Astrocyte of the cerebellum (primary cell): ENCODE measurements at regions not wholly inside any gene's neighbourhood (a gene's known extent, or its start where the extent isn't known, plus 50 kb on each side); places are given as distances from the start of the nearest gene placed in this dataset.
"Not testable (repeated sequence)": the region's sequence is repeated elsewhere in the genome, so short reads cannot be mapped to it uniquely, and the experiment has no call there.

Source experiments
- DNase-seq: peaks from one replicate; pipeline ENCODE4 v3.0.0-alpha.2; 2011; ENCODE audit warnings: low read depth
- H3K4me3 ChIP-seq: 2 replicates; pipeline ENCODE4 v1.5.1; 2011; ENCODE audit warnings: mild to moderate bottlenecking, low read depth, low read length, moderate library complexity
- in situ Hi-C: cut with HindIII; loops from 2 replicates; pipeline ENCODE4 v1.10.0; 2017; ENCODE audit warnings: low sequenced_read_pairs
- TF ChIP-seq, protein P1 (sequence below): IDR thresholded peaks from 2 replicates; pipeline ENCODE4 v1.5.1; 2012; ENCODE audit warnings: low read length, low read depth, moderate library complexity, mild to moderate bottlenecking; ENCODE audit errors: missing control alignments

DNA sequence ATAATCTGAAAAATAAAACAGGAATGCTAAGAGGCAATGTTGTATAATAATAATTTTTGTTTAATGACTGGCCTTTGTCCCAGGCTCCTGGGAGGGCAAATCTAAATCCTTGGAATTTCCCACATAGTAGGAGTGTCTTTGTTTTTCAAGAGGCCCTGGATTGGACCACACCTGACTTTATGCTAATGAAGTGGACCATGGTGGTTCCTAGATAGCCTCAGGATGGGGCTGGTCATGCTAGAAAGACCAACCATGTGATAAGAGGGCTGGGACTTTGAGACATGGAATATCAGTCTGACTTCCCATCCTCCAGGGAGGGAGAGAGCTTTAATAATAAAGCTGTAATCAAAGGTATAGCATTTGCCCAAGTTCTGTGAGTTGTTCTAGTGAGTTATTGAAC lies 138.2 kb upstream of the RAB4A start:
- in situ Hi-C loops = no loop called here

DNA sequence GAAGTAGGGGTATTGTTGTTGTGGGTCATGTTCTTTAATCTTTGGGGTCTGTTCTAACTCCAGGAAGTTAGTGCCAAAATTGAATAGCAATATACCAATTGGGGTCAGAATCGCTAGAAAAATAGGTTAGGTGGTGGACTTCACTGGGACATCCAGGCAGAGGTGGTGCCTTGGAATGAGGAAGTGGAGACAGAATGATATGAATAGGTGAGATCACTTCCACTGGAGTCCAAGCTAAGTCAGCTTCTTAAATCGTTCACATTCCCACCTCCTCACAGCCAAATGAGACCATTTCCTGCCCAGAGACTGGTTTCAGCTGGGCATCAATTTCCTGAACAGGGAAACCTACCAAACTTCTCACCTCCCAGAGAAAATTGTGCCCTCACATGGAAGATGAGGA lies 137.8 kb upstream of the RAB4A start:
- H3K4me3 ChIP-seq = no peak overlapping the region
- in situ Hi-C loops = no loop called here
- no peak for DNase-seq
- TF ChIP-seq, protein P1, sequence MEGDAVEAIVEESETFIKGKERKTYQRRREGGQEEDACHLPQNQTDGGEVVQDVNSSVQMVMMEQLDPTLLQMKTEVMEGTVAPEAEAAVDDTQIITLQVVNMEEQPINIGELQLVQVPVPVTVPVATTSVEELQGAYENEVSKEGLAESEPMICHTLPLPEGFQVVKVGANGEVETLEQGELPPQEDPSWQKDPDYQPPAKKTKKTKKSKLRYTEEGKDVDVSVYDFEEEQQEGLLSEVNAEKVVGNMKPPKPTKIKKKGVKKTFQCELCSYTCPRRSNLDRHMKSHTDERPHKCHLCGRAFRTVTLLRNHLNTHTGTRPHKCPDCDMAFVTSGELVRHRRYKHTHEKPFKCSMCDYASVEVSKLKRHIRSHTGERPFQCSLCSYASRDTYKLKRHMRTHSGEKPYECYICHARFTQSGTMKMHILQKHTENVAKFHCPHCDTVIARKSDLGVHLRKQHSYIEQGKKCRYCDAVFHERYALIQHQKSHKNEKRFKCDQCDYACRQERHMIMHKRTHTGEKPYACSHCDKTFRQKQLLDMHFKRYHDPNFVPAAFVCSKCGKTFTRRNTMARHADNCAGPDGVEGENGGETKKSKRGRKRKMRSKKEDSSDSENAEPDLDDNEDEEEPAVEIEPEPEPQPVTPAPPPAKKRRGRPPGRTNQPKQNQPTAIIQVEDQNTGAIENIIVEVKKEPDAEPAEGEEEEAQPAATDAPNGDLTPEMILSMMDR = no peak

More for the DNA sequence above, 138.2 kb upstream of the RAB4A start:
- H3K4me3 ChIP-seq = no peak overlapping the region
- TF ChIP-seq, protein P1 = no peak
- DNase-seq = no peak

DNA sequence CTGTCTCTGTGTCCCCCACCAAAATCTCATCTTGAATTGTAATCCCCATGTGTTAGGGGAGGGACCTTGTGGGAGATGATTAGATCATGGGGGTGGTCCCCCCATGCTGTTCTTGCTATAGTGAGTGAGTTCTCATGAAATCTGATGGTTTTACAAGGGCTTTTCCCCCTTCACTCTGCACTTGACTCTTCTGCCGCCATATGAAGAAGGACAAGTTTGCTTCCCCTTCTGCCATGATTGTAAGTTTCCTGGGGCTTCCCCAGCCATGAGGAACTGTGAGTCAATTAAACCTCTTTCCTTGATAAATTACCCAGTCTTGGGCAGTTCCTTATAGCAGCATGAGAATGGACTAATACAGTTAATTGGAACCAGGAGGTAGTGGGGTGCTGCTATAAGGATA lies 137.1 kb upstream of the RAB4A start:
- TF ChIP-seq, protein P1 = no peak
- no peak for DNase-seq
- H3K4me3 ChIP-seq = no peak overlapping the region
- in situ Hi-C loops = no loop called here

DNA sequence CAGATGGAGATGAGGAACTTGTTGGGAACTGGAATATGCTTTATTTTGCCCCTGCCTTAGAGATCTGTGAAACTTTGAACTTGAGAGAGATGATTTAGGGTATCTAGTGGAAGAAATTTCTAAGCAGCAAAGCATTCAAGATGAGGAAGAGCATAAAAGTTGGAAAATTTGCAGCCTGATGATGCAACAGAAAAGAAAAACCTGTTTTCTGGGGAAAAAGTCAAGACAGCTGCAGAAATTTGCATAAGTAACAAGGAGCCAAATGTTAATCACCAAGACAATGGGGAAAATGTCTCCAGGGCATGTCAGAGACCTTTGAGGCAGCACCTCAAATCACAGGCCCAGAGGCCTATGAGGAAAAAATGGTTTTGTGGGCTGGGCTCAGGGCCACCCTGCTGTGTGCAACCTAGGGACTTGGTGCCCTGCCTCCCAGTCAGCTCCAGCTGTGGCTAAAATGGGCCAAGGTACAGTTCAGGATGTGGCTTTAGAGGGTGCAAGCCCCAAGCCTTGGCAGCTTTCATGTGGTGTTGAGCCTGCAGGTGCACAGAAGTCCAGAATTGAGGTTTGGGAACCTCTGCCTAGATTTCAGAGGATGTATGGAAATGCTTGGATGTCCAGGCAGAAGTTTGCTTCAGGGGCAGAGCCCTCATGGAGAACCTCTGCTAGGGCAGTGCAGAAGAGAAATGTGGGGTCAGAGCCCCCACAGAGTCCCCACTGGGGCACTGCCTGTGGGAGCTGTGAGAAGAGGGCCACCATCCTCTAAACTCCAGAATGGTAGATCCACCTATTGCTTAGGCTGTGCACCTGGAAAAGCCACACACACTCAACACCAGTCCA lies 136.3 kb upstream of the RAB4A start:
- DNase-seq, in situ Hi-C loops, H3K4me3 ChIP-seq: not testable (repeated sequence)

DNA sequence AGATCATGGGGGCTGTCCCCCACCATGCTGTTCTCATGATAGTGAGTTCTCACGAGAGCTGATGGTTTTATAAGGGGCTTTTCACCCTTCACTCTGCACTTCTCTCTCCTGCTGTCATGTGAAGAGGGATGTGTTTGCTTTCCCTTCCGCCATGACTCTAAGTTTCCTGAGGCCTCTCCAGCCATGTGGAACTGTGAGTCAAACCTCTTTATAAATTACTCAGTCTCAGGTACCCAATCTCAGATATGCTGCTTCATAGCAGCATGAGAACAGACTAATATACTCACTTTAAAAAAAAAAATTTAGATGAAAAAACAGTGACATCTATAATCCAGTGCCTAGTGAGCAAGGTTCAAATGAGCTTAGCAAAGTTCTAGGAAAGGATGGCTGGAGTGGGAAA lies 135.1 kb upstream of the RAB4A start:
- in situ Hi-C loops = no loop called here
- TF ChIP-seq, protein P1 = no peak
- DNase-seq = no peak
- no peak overlapping the region for H3K4me3 ChIP-seq

DNA sequence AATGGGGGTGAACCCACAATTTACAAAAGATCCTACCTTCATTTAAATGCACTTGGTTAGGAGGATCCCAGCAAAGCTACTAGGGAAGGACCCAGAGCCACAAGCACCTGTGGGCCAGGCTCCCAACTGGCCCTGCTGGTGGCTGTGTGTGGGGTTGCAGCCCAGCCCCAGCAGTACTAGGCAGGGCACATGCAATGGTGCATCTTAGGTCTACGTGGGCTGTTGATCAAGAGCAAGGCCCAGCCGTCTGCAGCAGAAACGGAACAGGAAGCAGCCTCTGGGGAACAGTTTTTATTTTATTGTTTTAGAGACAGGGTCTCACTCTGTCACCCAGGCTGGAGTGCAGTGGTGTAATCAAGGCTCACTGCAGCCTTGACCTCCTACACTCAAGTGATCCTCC lies 134.1 kb upstream of the RAB4A start:
- H3K4me3 ChIP-seq = no peak overlapping the region
- no peak for DNase-seq
- in situ Hi-C loops = no loop called here
- TF ChIP-seq, protein P1 = no peak

DNA sequence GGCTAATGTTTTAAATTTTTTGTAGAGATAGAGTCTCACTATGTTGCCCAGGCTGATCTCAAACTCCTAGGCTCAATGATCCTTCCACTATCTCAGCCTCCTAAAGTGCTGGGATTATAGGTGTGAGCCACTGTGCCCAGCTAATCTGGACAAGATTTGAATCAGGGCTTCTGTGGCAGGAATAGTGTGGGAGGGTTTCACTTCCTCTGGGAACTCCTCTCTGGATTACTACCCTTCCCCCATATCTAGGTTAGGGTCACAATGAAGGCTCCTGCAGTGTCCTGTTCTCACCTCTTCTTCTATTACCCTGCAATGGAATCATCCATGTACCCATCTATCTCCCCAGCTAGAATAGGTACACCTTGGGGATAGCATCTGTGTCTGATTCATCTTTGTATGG lies 133.6 kb upstream of the RAB4A start:
- TF ChIP-seq, protein P1 = no peak
- in situ Hi-C loops = no loop called here
- DNase-seq = no peak
- no peak overlapping the region for H3K4me3 ChIP-seq
